ENCODE measurements at regions not wholly inside any gene's neighbourhood (a gene's known extent, or its start where the extent isn't known, plus 50 kb on each side); places are given as distances from the start of the nearest gene placed in this dataset.
"Not testable (repeated sequence)": the region's sequence is repeated elsewhere in the genome, so short reads cannot be mapped to it uniquely, and the experiment has no call there.

- H3K4me1 ChIP-seq (ENCODE audit: control insufficient read depth in 5 of 5, insufficient read depth in 5 of 5, low read length in 5 of 5); ATAC-seq (ENCODE audit: insufficient read depth, low FRiP score); H3K9me3 ChIP-seq (ENCODE audit: control insufficient read depth in 4 of 4, insufficient read depth in 3 of 4, low read length in 3 of 4); H3K4me3 ChIP-seq; H3K27me3 ChIP-seq (ENCODE audit: control insufficient read depth in 3 of 3, insufficient read depth in 3 of 3, low read length in 2 of 3); H3K36me3 ChIP-seq (ENCODE audit: control insufficient read depth in 4 of 4, insufficient read depth in 4 of 4, low read length in 4 of 4); H3K9ac ChIP-seq (ENCODE audit: insufficient read depth in 1 of 2, low read length in 2 of 2); H3K27ac ChIP-seq (ENCODE audit: low read depth in 1 of 2, low read length in 1 of 2): not testable (repeated sequence)
- WGBS, 2 donors: 73 to 77% methylated on average over 20 to 23 of the region's 26 CpGs
- peak in 2 of 3 donors; percentile 20 to 22 for DNase-seq
These were observed 228.1 kb downstream of the SHCBP1 start for GRCh38 chr16:46392930-46393722.

- H3K4me3 ChIP-seq; H3K4me1 ChIP-seq (ENCODE audit: control insufficient read depth in 5 of 5, insufficient read depth in 5 of 5, low read length in 5 of 5); H3K36me3 ChIP-seq (ENCODE audit: control insufficient read depth in 4 of 4, insufficient read depth in 4 of 4, low read length in 4 of 4); H3K9ac ChIP-seq (ENCODE audit: insufficient read depth in 1 of 2, low read length in 2 of 2); H3K27me3 ChIP-seq (ENCODE audit: control insufficient read depth in 3 of 3, insufficient read depth in 3 of 3, low read length in 2 of 3); H3K27ac ChIP-seq (ENCODE audit: low read depth in 1 of 2, low read length in 1 of 2): not testable (repeated sequence)
- ATAC-seq (ENCODE audit: insufficient read depth, low FRiP score) (peak; percentile 1), DNase-seq (peak in 1 of 3 donors; percentile 7)
- WGBS, 2 donors: 65 to 68% methylated on average over 28 of the region's 29 CpGs
- H3K9me3 ChIP-seq (ENCODE audit: control insufficient read depth in 4 of 4, insufficient read depth in 3 of 4, low read length in 3 of 4): peaks cover 0 to 16% (median 5%) of the 10 kb centered on the region in 4 donors
These were observed 230.3 kb downstream of the SHCBP1 start for GRCh38 chr16:46390660-46391462.

GRCh38 chr16:46389561-46390041 lies 231.6 kb downstream of the SHCBP1 start:
- not testable (repeated sequence) for H3K27ac ChIP-seq (ENCODE audit: low read depth in 1 of 2, low read length in 1 of 2); H3K27me3 ChIP-seq (ENCODE audit: control insufficient read depth in 3 of 3, insufficient read depth in 3 of 3, low read length in 2 of 3); ATAC-seq (ENCODE audit: insufficient read depth, low FRiP score); H3K4me1 ChIP-seq (ENCODE audit: control insufficient read depth in 5 of 5, insufficient read depth in 5 of 5, low read length in 5 of 5); H3K36me3 ChIP-seq (ENCODE audit: control insufficient read depth in 4 of 4, insufficient read depth in 4 of 4, low read length in 4 of 4); H3K4me3 ChIP-seq; H3K9ac ChIP-seq (ENCODE audit: insufficient read depth in 1 of 2, low read length in 2 of 2)
- 74 to 75% methylated on average over 20 of the region's 20 CpGs for WGBS, 2 donors
- H3K9me3 ChIP-seq (ENCODE audit: control insufficient read depth in 4 of 4, insufficient read depth in 3 of 4, low read length in 3 of 4): peaks cover 0 to 14% (median 4%) of the 10 kb centered on the region in 4 donors
- peak; percentile 37 to 85 (median 80) for DNase-seq

GRCh38 chr16:46388939-46389491 lies 232.2 kb downstream of the SHCBP1 start:
- ATAC-seq (ENCODE audit: insufficient read depth, low FRiP score); H3K4me3 ChIP-seq; H3K27ac ChIP-seq (ENCODE audit: low read depth in 1 of 2, low read length in 1 of 2); H3K27me3 ChIP-seq (ENCODE audit: control insufficient read depth in 3 of 3, insufficient read depth in 3 of 3, low read length in 2 of 3); H3K4me1 ChIP-seq (ENCODE audit: control insufficient read depth in 5 of 5, insufficient read depth in 5 of 5, low read length in 5 of 5); H3K9ac ChIP-seq (ENCODE audit: insufficient read depth in 1 of 2, low read length in 2 of 2); H3K36me3 ChIP-seq (ENCODE audit: control insufficient read depth in 4 of 4, insufficient read depth in 4 of 4, low read length in 4 of 4); DNase-seq: not testable (repeated sequence)
- H3K9me3 ChIP-seq (ENCODE audit: control insufficient read depth in 4 of 4, insufficient read depth in 3 of 4, low read length in 3 of 4): peaks cover 0 to 15% (median 6%) of the 10 kb centered on the region in 4 donors
- 78 to 80% methylated on average over 27 of the region's 27 CpGs for WGBS, 2 donors

GRCh38 chr16:46388354-46388753 lies 232.8 kb downstream of the SHCBP1 start:
- H3K9me3 ChIP-seq (ENCODE audit: control insufficient read depth in 4 of 4, insufficient read depth in 3 of 4, low read length in 3 of 4): peaks cover 0 to 15% (median 6%) of the 10 kb centered on the region in 4 donors
- not testable (repeated sequence) for H3K27me3 ChIP-seq (ENCODE audit: control insufficient read depth in 3 of 3, insufficient read depth in 3 of 3, low read length in 2 of 3); H3K36me3 ChIP-seq (ENCODE audit: control insufficient read depth in 4 of 4, insufficient read depth in 4 of 4, low read length in 4 of 4); H3K4me1 ChIP-seq (ENCODE audit: control insufficient read depth in 5 of 5, insufficient read depth in 5 of 5, low read length in 5 of 5); H3K4me3 ChIP-seq; H3K27ac ChIP-seq (ENCODE audit: low read depth in 1 of 2, low read length in 1 of 2); ATAC-seq (ENCODE audit: insufficient read depth, low FRiP score); H3K9ac ChIP-seq (ENCODE audit: insufficient read depth in 1 of 2, low read length in 2 of 2)
- WGBS, 2 donors: 74 to 75% methylated on average over 16 of the region's 16 CpGs
- DNase-seq: peak in 1 of 3 donors; percentile 35

DNA sequence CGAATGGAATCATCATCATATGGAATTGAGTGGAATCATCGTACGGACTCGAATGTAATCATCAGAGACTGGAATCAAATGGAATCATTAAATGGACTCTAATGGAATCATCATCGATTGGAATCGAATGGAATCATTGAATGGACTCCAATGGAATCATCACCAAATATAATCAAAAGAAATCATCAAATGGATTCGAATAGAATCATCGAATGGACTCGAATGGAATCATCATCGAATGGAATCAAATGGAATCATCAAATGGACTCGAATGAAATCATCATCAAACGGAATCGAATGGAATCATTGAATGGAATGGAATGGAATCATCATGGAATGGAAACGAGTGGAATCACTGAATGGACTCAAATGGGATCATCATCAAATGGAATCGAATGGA lies 233.5 kb downstream of the SHCBP1 start:
- 66 to 72% methylated on average over 15 of the region's 15 CpGs for WGBS, 2 donors
- not testable (repeated sequence) for H3K27me3 ChIP-seq (ENCODE audit: control insufficient read depth in 3 of 3, insufficient read depth in 3 of 3, low read length in 2 of 3); H3K9ac ChIP-seq (ENCODE audit: insufficient read depth in 1 of 2, low read length in 2 of 2); H3K4me1 ChIP-seq (ENCODE audit: control insufficient read depth in 5 of 5, insufficient read depth in 5 of 5, low read length in 5 of 5); H3K27ac ChIP-seq (ENCODE audit: low read depth in 1 of 2, low read length in 1 of 2); H3K36me3 ChIP-seq (ENCODE audit: control insufficient read depth in 4 of 4, insufficient read depth in 4 of 4, low read length in 4 of 4); DNase-seq; H3K4me3 ChIP-seq
- ATAC-seq (ENCODE audit: insufficient read depth, low FRiP score): peak; percentile 0
- peaks cover 0 to 18% (median 6%) of the 10 kb centered on the region in 4 donors for H3K9me3 ChIP-seq (ENCODE audit: control insufficient read depth in 4 of 4, insufficient read depth in 3 of 4, low read length in 3 of 4)

DNA sequence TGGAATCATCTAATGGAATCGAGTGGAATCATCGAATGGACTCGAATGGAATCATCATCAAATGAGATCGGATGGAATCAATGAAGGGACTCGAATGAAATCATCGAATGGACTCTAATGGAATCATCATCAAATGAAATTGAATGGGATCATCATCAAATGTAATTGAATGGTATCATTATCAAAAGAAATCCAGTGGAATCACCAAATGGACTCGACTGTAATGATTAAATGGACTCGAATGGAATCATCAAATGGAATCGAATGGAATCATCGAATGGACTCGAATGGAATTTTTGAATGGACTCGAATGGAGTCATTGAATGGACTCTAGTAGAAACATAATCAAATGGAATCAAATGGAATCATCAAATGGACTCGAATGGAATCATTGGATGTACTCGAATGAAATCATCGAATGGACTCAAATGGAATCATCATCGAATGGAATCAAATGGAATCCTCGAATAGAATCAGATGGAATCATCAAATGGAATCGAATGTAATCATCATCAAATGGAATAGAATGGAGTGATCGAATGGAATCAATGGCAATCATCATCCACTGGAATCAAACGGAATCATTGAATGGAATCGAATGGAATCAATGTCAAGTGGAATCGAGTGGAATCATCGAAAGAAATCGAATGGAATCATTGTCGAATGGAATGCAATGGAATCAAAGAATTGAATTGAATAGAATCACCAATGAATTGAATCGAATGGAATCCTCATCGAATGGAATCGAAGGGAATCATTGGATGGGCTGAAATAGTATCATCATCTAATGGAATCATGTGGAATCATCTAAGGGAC lies 234.2 kb downstream of the SHCBP1 start:
- ATAC-seq (ENCODE audit: insufficient read depth, low FRiP score): peak; percentile 1

More for the DNA sequence above, 234.2 kb downstream of the SHCBP1 start:
- not testable (repeated sequence) for H3K4me3 ChIP-seq; H3K27me3 ChIP-seq (ENCODE audit: control insufficient read depth in 3 of 3, insufficient read depth in 3 of 3, low read length in 2 of 3); H3K27ac ChIP-seq (ENCODE audit: low read depth in 1 of 2, low read length in 1 of 2); H3K9ac ChIP-seq (ENCODE audit: insufficient read depth in 1 of 2, low read length in 2 of 2); H3K36me3 ChIP-seq (ENCODE audit: control insufficient read depth in 4 of 4, insufficient read depth in 4 of 4, low read length in 4 of 4); DNase-seq; H3K4me1 ChIP-seq (ENCODE audit: control insufficient read depth in 5 of 5, insufficient read depth in 5 of 5, low read length in 5 of 5)
- 72 to 77% methylated on average over 28 of the region's 28 CpGs for WGBS, 2 donors
- peaks cover 0 to 23% (median 6%) of the 10 kb centered on the region in 4 donors for H3K9me3 ChIP-seq (ENCODE audit: control insufficient read depth in 4 of 4, insufficient read depth in 3 of 4, low read length in 3 of 4)
